ENCODE measurements at regions not wholly inside any gene's neighbourhood (a gene's known extent, or its start where the extent isn't known, plus 50 kb on each side); places are given as distances from the start of the nearest gene placed in this dataset.
"Not testable (repeated sequence)": the region's sequence is repeated elsewhere in the genome, so short reads cannot be mapped to it uniquely, and the experiment has no call there.

- no peak for DNase-seq
These were observed 1152.1 kb downstream of the TBC1D22A start for GRCh38 chr22:47914481-47915097.

GRCh38 chr22:47902646-47903180, 1140.3 kb downstream of the TBC1D22A start:
- no peak for DNase-seq

GRCh38 chr22:47901911-47902310, 1139.5 kb downstream of the TBC1D22A start:
- no peak for DNase-seq

- DNase-seq: no peak
These were observed 1137.4 kb downstream of the TBC1D22A start for GRCh38 chr22:47899894-47900293.

GRCh38 chr22:47898946-47899345, 1136.5 kb downstream of the TBC1D22A start:
- DNase-seq: no peak

- DNase-seq: no peak
These were observed 1129.2 kb downstream of the TBC1D22A start for GRCh38 chr22:47891609-47892008.

GRCh38 chr22:47888817-47889216, 1126.4 kb downstream of the TBC1D22A start:
- no peak for DNase-seq

- DNase-seq: no peak
These were observed 1122.3 kb downstream of the TBC1D22A start for GRCh38 chr22:47884775-47885174.

- DNase-seq: no peak
These were observed 1121.8 kb downstream of the TBC1D22A start for GRCh38 chr22:47884200-47884599.

- DNase-seq: no peak
These were observed 1121.3 kb downstream of the TBC1D22A start for GRCh38 chr22:47883757-47884156.

GRCh38 chr22:47879346-47879745, 1116.9 kb downstream of the TBC1D22A start:
- no peak for DNase-seq

GRCh38 chr22:47878460-47878859, 1116.0 kb downstream of the TBC1D22A start:
- DNase-seq: no peak

- DNase-seq: no peak
These were observed 1110.5 kb downstream of the TBC1D22A start for GRCh38 chr22:47872761-47873535.

GRCh38 chr22:47865626-47866025, 1103.2 kb downstream of the TBC1D22A start:
- no peak for DNase-seq

- no peak for DNase-seq
These were observed 1099.9 kb downstream of the TBC1D22A start for GRCh38 chr22:47862394-47862793.

- DNase-seq: not testable (repeated sequence)
These were observed 1098.5 kb downstream of the TBC1D22A start for GRCh38 chr22:47860907-47861306.

- no peak for DNase-seq
These were observed 1097.6 kb downstream of the TBC1D22A start for GRCh38 chr22:47859881-47860525.

GRCh38 chr22:47858773-47859306, 1096.4 kb downstream of the TBC1D22A start:
- no peak for DNase-seq

GRCh38 chr22:47854680-47855079, 1092.2 kb downstream of the TBC1D22A start:
- DNase-seq: no peak

GRCh38 chr22:47854251-47854650, 1091.8 kb downstream of the TBC1D22A start:
- DNase-seq: no peak

GRCh38 chr22:47853750-47854149, 1091.3 kb downstream of the TBC1D22A start:
- no peak for DNase-seq

GRCh38 chr22:47851586-47851985, 1089.1 kb downstream of the TBC1D22A start:
- no peak for DNase-seq

- DNase-seq: no peak
These were observed 1088.2 kb downstream of the TBC1D22A start for GRCh38 chr22:47850644-47851151.

Data from amniotic stem cell (primary cell).